Psoas muscle (tissue), 7 donors: ENCODE measurements at regions not wholly inside any gene's neighbourhood (a gene's known extent, or its start where the extent isn't known, plus 50 kb on each side); places are given as distances from the start of the nearest gene placed in this dataset.

ENCODE experiments used
- ATAC-seq, 4 donors: fragments of 200-7000 bp; cut with Tn5 transposase; one replicate each; pipeline ENCODE4 v1.9.1; 2020; ENCODE audit warnings: moderate library complexity in 3 of 4, mild to moderate bottlenecking in 2 of 4
- DNase-seq, 2 donors: peaks; one replicate each; pipeline ENCODE4 v3.0.0-alpha.2; 2020
- H3K27ac ChIP-seq: fragments of 200-600 bp; one replicate; pipeline ENCODE4 v1.8.0; 2022
- H3K27me3 ChIP-seq, 3 donors: fragments of 200-600 bp in 1 of 3; one replicate each; pipeline versions ENCODE4 v1.6.1 to v1.8.0; 2013 to 2022; ENCODE audit warnings: low read length in 2 of 3, mild to moderate bottlenecking in 2 of 3, moderate library complexity in 1 of 3; ENCODE audit not compliant: insufficient read depth in 3 of 3
- H3K36me3 ChIP-seq, 2 donors: fragments of 200-600 bp in 1 of 2; one replicate each; pipeline versions ENCODE4 v1.6.1 to v1.8.0; 2013 to 2022; ENCODE audit warnings: low read depth in 1 of 2, mild to moderate bottlenecking in 1 of 2, moderate library complexity in 1 of 2; ENCODE audit not compliant: insufficient read depth in 1 of 2
- H3K4me1 ChIP-seq: fragments of 200-600 bp; one replicate; pipeline ENCODE4 v1.8.0; 2022
- H3K4me3 ChIP-seq: fragments of 200-600 bp; one replicate; pipeline ENCODE4 v1.8.0; 2022; ENCODE audit warnings: mild to moderate bottlenecking
- H3K9me3 ChIP-seq: fragments of 200-600 bp; one replicate; pipeline ENCODE4 v1.8.0; 2022
- CTCF ChIP-seq: fragments of 200-600 bp; IDR thresholded peaks from one replicate; pipeline ENCODE4 v1.8.0; 2022; ENCODE audit warnings: antibody characterized with exemption
- WGBS, 3 donors: extraction: QIAGEN DNeasy Blood & Tissue Kit; methylation state at CpG; one replicate each; pipeline versions ENCODE4 v1.1.6 to v1.1.7; 2013; 5-methylcytosine and 5-hydroxymethylcytosine counted together
- intact Hi-C, 2 donors: fragments of 100-400 bp; cut with DNase I; formaldehyde crosslinking; loops; one replicate each; pipeline versions ENCODE4 v1.11.0 to v1.14.2; 2022
- donor health status: healthy with polysubstance abuse.
- donor health status: DM: no; HTN: no; CAD: no; lungs with moderate emphysema.
- donor health status: Bipolar disorder and iron deficiency.
- donor health status: healthy.
- donor health status: DM: yes; HTN: yes; CAD: no.
- donor health status: DM: no; HTN: no; CAD: no.
- donor health status: DM: yes; HTN: yes; CAD: no.

GRCh38 chr12:126776026-126776655 is 1490.8 kb upstream of the TMEM132C start:
- Histone ChIP-seq H3K4me1 (no peaks in the 10 kb centered on the region), H3K9me3 (no peaks in the 10 kb centered on the region), H3K36me3 (no peaks in the 10 kb centered on the region), H3K27ac (no peak overlapping the region), H3K4me3 (no peak overlapping the region), H3K27me3 (no peaks in the 10 kb centered on the region)
- 21 to 39% (median 23%) methylated on average over 6 of the region's 6 CpGs for WGBS, 3 donors
- no peak for TF ChIP-seq CTCF
- no peak for ATAC-seq
- intact Hi-C loops, result no loop called here
- DNase-seq, result no peak

GRCh38 chr12:126780343-126780742 is 1486.6 kb upstream of the TMEM132C start:
- H3K9me3 ChIP-seq, result no peaks in the 10 kb centered on the region
- no peaks in the 10 kb centered on the region for H3K36me3 ChIP-seq
- no peaks in the 10 kb centered on the region for H3K4me1 ChIP-seq
- 88 to 90% (median 89%) methylated on average over 5 of the region's 5 CpGs for WGBS, 3 donors
- no peaks in the 10 kb centered on the region for H3K27me3 ChIP-seq
- H3K4me3 ChIP-seq, result no peak overlapping the region
- H3K27ac ChIP-seq, result no peak overlapping the region
- DNase-seq (no peak), ATAC-seq (no peak)
- intact Hi-C loops, result no loop called here
- TF ChIP-seq CTCF, result no peak

DNA sequence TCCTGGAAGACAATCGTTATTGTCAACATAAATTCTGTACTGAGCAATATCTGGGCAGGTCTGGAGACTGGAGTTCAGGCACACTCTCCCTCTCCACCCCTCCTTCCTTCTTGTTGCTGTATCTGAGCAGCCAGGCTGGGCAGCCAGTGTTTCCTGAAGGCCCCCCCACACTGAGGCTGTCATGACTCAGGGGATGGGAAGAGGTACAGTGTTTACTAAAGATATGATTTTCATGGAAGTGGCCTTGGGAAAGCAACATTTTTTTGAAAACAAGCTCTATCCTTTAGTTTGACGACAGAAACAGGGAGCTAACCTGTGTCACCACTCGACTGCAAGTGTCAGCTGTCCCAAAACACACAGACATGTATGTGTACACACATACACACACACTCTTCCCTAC is 1485.4 kb upstream of the TMEM132C start:
- H3K4me1 ChIP-seq, result no peaks in the 10 kb centered on the region
- no peaks in the 10 kb centered on the region for H3K36me3 ChIP-seq
- no peaks in the 10 kb centered on the region for H3K27me3 ChIP-seq
- ATAC-seq, result no peak
- no peak for DNase-seq
- no peaks in the 10 kb centered on the region for H3K9me3 ChIP-seq
- 51 to 57% (median 55%) methylated on average over 3 of the region's 3 CpGs for WGBS, 3 donors
- H3K27ac ChIP-seq, result no peak overlapping the region
- intact Hi-C loops, result no loop called here
- TF ChIP-seq CTCF, result no peak
- H3K4me3 ChIP-seq, result no peak overlapping the region

- ATAC-seq (no peak), DNase-seq (no peak)
- Histone ChIP-seq H3K4me3 (no peak overlapping the region), H3K27me3 (no peaks in the 10 kb centered on the region), H3K27ac (no peak overlapping the region), H3K36me3 (no peaks in the 10 kb centered on the region), H3K9me3 (no peaks in the 10 kb centered on the region), H3K4me1 (no peaks in the 10 kb centered on the region)
- TF ChIP-seq CTCF, result no peak
- intact Hi-C loops, result no loop called here
- WGBS, 3 donors, result 62 to 67% (median 66%) methylated on average over 2 of the region's 2 CpGs
Measured at GRCh38 chr12:126782083-126782482, 1484.9 kb upstream of the TMEM132C start.

GRCh38 chr12:126784328-126784921 is 1482.5 kb upstream of the TMEM132C start:
- peak; percentile 9 for TF ChIP-seq CTCF
- Histone ChIP-seq H3K4me1 (no peaks in the 10 kb centered on the region), H3K4me3 (no peak overlapping the region), H3K27ac (no peak overlapping the region), H3K27me3 (no peaks in the 10 kb centered on the region), H3K9me3 (peaks cover under 1% of the 10 kb centered on the region), H3K36me3 (no peaks in the 10 kb centered on the region)
- no peak for ATAC-seq
- 57 to 61% (median 59%) methylated on average over 9 of the region's 9 CpGs for WGBS, 3 donors
- no peak for DNase-seq
- intact Hi-C loops, result no loop called here
